SU-DHL-6 (cell line): ENCODE measurements at regions not wholly inside any gene's neighbourhood (a gene's known extent, or its start where the extent isn't known, plus 50 kb on each side); places are given as distances from the start of the nearest gene placed in this dataset.

Source experiments
- H2AFZ ChIP-seq: fragments of 200-600 bp; sonication (generic); 2 replicates; pipeline ENCODE4 v1.6.1; 2014; ENCODE audit warnings: low read depth, mild to moderate bottlenecking, moderate library complexity, mixed read lengths, antibody characterized with exemption, low read length; ENCODE audit not compliant: severe bottlenecking
- H3F3A ChIP-seq: fragments of 200-600 bp; shearing (Covaris generic); 2 replicates; pipeline ENCODE4 v1.6.0; 2016; ENCODE audit warnings: antibody characterized with exemption, mild to moderate bottlenecking; ENCODE audit not compliant: insufficient read depth
- H3K27ac ChIP-seq: fragments of 200-600 bp; sonication (generic); 2 replicates; pipeline ENCODE4 v1.5.1; 2016; ENCODE audit warnings: low read depth, mild to moderate bottlenecking, low read length, moderate library complexity, mixed read lengths
- H3K27me3 ChIP-seq: fragments of 200-600 bp; sonication (generic), shearing (Covaris generic); 2 replicates; pipeline ENCODE4 v1.6.0; 2014; ENCODE audit warnings: mild to moderate bottlenecking, low read length
- H3K36me3 ChIP-seq: fragments of 200-600 bp; sonication (generic); 2 replicates; pipeline ENCODE4 v1.6.1; 2014; ENCODE audit warnings: mild to moderate bottlenecking, low read length, mixed read lengths
- H3K4me2 ChIP-seq: fragments of 300-600, 200-600 bp; shearing (Covaris generic), sonication (generic); 2 replicates; pipeline ENCODE4 v1.6.0; 2014; ENCODE audit warnings: low read length, low read depth, mild to moderate bottlenecking; ENCODE audit not compliant: poor library complexity, severe bottlenecking
- H3K4me3 ChIP-seq: fragments of 200-600 bp; sonication (generic); 2 replicates; pipeline ENCODE4 v1.5.1; 2014; ENCODE audit warnings: antibody characterized with exemption, low read length, mild to moderate bottlenecking, mixed read lengths; ENCODE audit not compliant: insufficient read depth, poor library complexity, severe bottlenecking
- H3K79me2 ChIP-seq: fragments of 200-600 bp; sonication (generic); 2 replicates; pipeline ENCODE4 v1.6.1; 2014; ENCODE audit warnings: mild to moderate bottlenecking, low read length, moderate library complexity; ENCODE audit not compliant: insufficient read depth
- H3K9ac ChIP-seq: fragments of 200-600 bp; sonication (generic); 2 replicates; pipeline ENCODE4 v1.7.0; 2014; ENCODE audit warnings: mild to moderate bottlenecking, low read length
- H3K9me2 ChIP-seq: fragments of 200-600 bp; sonication (generic); replicated peaks from 2 replicates; pipeline ENCODE4 v1.6.1; 2014; ENCODE audit warnings: low read length; ENCODE audit not compliant: insufficient read depth
- H3K9me3 ChIP-seq: fragments of 200-600 bp; sonication (generic); 2 replicates; pipeline ENCODE4 v1.6.1; 2014; ENCODE audit warnings: low read length, mixed read lengths; ENCODE audit not compliant: insufficient read depth
- H4K20me1 ChIP-seq: fragments of 200-600 bp; sonication (generic); 2 replicates; pipeline ENCODE4 v1.6.1; 2014; ENCODE audit warnings: low read depth, mild to moderate bottlenecking, antibody characterized with exemption, low read length, moderate library complexity, mixed read lengths
- EZH2phosphoT487 ChIP-seq: fragments of 200-600 bp; sonication (generic), shearing (Covaris generic); conservative IDR thresholded peaks from 2 replicates; pipeline ENCODE4 v1.6.1; 2018; ENCODE audit warnings: mild to moderate bottlenecking, antibody characterized with exemption, low read length, moderate library complexity, mixed read lengths
- TF ChIP-seq, protein P1 (sequence below): fragments of 200-600 bp; sonication (generic); IDR thresholded peaks from one replicate; pipeline ENCODE4 v1.5.1; 2017; ENCODE audit warnings: antibody characterized with exemption, mild to moderate bottlenecking, low read length, moderate library complexity; ENCODE audit not compliant: insufficient read depth, poor library complexity, severe bottlenecking

DNA sequence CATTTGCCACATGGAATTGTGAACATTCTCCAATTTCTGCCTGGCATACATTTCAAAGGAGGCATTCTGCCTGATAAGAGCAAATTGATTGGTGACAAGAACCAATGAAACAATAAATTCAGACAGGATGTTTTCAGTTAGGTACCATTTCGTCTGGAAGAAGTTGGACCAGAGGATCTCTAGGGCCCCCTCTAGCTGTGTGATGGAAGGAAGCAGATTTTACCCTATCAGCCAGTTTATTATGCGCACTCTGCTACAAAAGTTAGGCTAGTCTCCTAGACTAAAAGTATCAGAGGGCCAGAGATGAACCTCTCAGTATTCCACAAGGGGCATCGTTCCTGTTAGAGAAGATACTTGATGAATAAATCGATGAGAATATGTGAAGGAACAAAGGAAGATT is 118.0 kb downstream of the BUB3 start:
- TF ChIP-seq, protein P1, sequence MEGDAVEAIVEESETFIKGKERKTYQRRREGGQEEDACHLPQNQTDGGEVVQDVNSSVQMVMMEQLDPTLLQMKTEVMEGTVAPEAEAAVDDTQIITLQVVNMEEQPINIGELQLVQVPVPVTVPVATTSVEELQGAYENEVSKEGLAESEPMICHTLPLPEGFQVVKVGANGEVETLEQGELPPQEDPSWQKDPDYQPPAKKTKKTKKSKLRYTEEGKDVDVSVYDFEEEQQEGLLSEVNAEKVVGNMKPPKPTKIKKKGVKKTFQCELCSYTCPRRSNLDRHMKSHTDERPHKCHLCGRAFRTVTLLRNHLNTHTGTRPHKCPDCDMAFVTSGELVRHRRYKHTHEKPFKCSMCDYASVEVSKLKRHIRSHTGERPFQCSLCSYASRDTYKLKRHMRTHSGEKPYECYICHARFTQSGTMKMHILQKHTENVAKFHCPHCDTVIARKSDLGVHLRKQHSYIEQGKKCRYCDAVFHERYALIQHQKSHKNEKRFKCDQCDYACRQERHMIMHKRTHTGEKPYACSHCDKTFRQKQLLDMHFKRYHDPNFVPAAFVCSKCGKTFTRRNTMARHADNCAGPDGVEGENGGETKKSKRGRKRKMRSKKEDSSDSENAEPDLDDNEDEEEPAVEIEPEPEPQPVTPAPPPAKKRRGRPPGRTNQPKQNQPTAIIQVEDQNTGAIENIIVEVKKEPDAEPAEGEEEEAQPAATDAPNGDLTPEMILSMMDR: no peak
- no peak for TF ChIP-seq EZH2phosphoT487
- Histone ChIP-seq H2AFZ (no peak overlapping the region), H3K36me3 (no peaks in the 10 kb centered on the region), H3K79me2 (no peaks in the 10 kb centered on the region), H3K9me3 (no peaks in the 10 kb centered on the region), H3F3A (no peaks in the 10 kb centered on the region), H4K20me1 (no peaks in the 10 kb centered on the region), H3K27ac (no peak overlapping the region), H3K4me3 (no peak overlapping the region), H3K27me3 (no peaks in the 10 kb centered on the region), H3K9me2 (no peaks in the 10 kb centered on the region), H3K4me2 (no peak overlapping the region), H3K9ac (no peak overlapping the region)

DNA sequence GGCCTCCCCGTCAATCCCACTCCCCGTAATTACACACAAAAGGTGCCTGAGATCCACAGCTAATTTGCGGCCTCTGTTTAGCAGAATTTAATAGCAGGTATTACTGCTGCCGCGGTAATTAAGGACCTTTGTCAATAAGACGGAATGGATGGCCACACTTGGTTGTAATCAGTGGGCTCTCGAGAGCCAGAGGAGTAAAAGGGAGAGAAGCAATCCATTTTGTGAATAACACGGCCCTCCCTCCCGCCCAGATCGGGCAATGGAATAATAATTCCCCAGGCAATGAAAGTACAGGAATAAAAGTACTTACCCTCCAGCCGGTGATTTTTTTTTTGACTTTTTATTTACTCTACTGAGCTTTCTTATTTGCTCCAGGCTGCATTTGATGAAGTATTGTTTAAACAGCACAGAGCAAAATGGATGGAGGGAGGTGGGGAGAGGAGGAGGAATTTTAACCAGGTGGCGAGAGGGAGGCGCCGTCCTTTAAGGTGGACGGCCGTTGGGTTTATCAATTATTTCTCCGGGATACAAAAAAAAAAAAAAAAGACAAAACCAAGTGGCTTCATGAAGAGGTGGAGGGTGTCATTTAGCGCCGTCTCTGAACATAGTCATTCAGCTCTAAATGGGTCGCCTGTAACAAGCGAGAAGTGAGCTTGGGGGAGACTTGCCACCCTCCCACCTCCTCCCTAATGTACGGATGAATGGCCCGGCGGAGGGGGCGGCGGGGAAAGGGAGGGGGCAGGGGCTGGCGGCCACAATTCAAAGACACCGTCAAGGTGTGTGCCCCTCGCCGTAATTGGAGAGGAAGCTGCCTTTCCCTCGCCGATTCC is 120.3 kb downstream of the BUB3 start:
- H3K4me2 ChIP-seq: no peak overlapping the region
- H3K9ac ChIP-seq: no peak overlapping the region
- H2AFZ ChIP-seq: no peak overlapping the region
- no peaks in the 10 kb centered on the region for H3K36me3 ChIP-seq
- no peaks in the 10 kb centered on the region for H4K20me1 ChIP-seq
- H3K9me2 ChIP-seq: no peaks in the 10 kb centered on the region
- no peak overlapping the region for H3K4me3 ChIP-seq
- no peaks in the 10 kb centered on the region for H3K27me3 ChIP-seq
- no peaks in the 10 kb centered on the region for H3K9me3 ChIP-seq
- H3F3A ChIP-seq: no peaks in the 10 kb centered on the region
- H3K79me2 ChIP-seq: no peaks in the 10 kb centered on the region
- no peak for TF ChIP-seq EZH2phosphoT487
- TF ChIP-seq, protein P1: no peak
- no peak overlapping the region for H3K27ac ChIP-seq

DNA sequence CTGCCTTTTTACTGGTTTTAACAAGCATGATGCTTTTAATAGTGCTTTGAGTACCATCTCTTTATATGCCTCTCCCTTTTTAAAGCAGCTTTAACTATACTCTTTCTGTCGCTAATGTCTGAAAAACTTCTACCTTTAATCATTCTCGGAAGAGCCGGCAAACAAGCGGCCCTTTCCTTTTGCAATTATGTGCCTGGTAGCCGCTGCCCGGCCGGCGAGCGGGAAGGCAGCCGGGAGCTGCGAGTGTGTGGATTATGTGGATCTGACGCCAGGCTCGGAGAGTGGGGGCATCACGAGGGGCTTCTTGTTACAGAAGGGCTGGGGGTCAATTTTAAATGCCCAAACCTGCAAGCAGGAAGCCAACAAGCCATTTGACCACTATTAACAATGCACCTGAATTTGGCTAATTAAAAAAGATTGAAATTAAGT is 120.9 kb downstream of the BUB3 start:
- Histone ChIP-seq H3K27me3 (no peaks in the 10 kb centered on the region), H3K9me2 (no peaks in the 10 kb centered on the region), H3K9ac (no peak overlapping the region), H3K4me3 (no peak overlapping the region), H3K79me2 (no peaks in the 10 kb centered on the region), H3K9me3 (no peaks in the 10 kb centered on the region), H3K27ac (no peak overlapping the region), H2AFZ (no peak overlapping the region), H3K4me2 (no peak overlapping the region), H3F3A (no peaks in the 10 kb centered on the region), H3K36me3 (no peaks in the 10 kb centered on the region), H4K20me1 (no peaks in the 10 kb centered on the region)
- TF ChIP-seq EZH2phosphoT487: no peak
- TF ChIP-seq, protein P1: no peak
